HepG2 (cell line): ENCODE measurements at regions not wholly inside any gene's neighbourhood (a gene's known extent, or its start where the extent isn't known, plus 50 kb on each side); places are given as distances from the start of the nearest gene placed in this dataset.

ENCODE experiments used
- ATAC-seq: fragments of 200-7000 bp; cut with Tn5 transposase; 3 replicates; pipeline ENCODE4 v1.9.1; 2020; ENCODE audit warnings: mild to moderate bottlenecking, moderate library complexity
- BruUV-seq: library from RNA; stranded (reverse); fragments of 400-500 nt; replicated peaks from 2 replicates; lab custom pipeline; 2021; lab: Mats Ljungman, UMichigan
- CTCF ChIA-PET: fragments of 300-600 bp; formaldehyde crosslinking; extraction: SDS; loops from one replicate; lab custom pipeline; 2021; ENCODE audit warnings: low total read pairs, inconsistent platforms, low intra/inter-chr PET ratio; lab: Yijun Ruan, JAX
- POLR2A ChIA-PET: fragments of 350-600 bp; sonication (Branson Sonifier 250); formaldehyde crosslinking; loops from one replicate; lab custom pipeline; 2020; ENCODE audit warnings: antibody characterized with exemption, inconsistent platforms; lab: Yijun Ruan, JAX
- DNase-seq: peaks from one replicate; pipeline ENCODE4 v3.0.0-alpha.2; 2015; ENCODE audit warnings: low spot score
- FAIRE-seq: peaks from 3 replicates; lab custom pipeline; 2011; peaks lifted over from hg19 to GRCh38; lab: Jason Lieb, UNC
- H2AFZ ChIP-seq: one replicate; pipeline ENCODE4 v1.6.1; 2011; ENCODE audit warnings: low read length, inconsistent platforms
- H3K27ac ChIP-seq: fragments of 300-600 bp; 3 replicates; pipeline ENCODE4 v1.8.0; 2011; ENCODE audit warnings: mixed run types, mild to moderate bottlenecking, mixed read lengths, low read length, inconsistent platforms; ENCODE audit not compliant: insufficient read depth; ENCODE audit errors: extremely low read length
- H3K27me3 ChIP-seq, 2 experiments: fragments of 200-600 bp in 1 of 2; 2 replicates in 1 of 2; 3 replicates in 1 of 2; pipeline versions ENCODE4 v1.6.0 to v1.8.0; 2011; ENCODE audit warnings: low read length in 2 of 2, mild to moderate bottlenecking in 2 of 2, moderate library complexity in 2 of 2, inconsistent platforms in 1 of 2; ENCODE audit not compliant: insufficient read depth in 2 of 2, control insufficient read depth in 1 of 2
- H3K36me3 ChIP-seq, 2 experiments: fragments of 200-600 bp in 1 of 2; replicated peaks in 1 of 2; 2 replicates in 1 of 2; 3 replicates in 1 of 2; pipeline versions ENCODE4 v1.5.1 to v1.8.0; 2011; ENCODE audit warnings: low read length in 2 of 2, inconsistent platforms in 1 of 2; ENCODE audit not compliant: insufficient read depth in 2 of 2, control insufficient read depth in 1 of 2
- H3K4me1 ChIP-seq: 2 replicates; pipeline ENCODE4 v1.5.1; 2012; ENCODE audit warnings: low read length, inconsistent platforms; ENCODE audit not compliant: insufficient read depth
- H3K4me2 ChIP-seq: 2 replicates; pipeline ENCODE4 v1.6.0; 2011; ENCODE audit warnings: low read depth, low read length, inconsistent platforms
- H3K4me3 ChIP-seq, 3 experiments: fragments of 200-600 bp in 1 of 3; sonication (generic), shearing (Covaris generic) in 1 of 3; replicated peaks in 1 of 3; 2 replicates each; pipeline ENCODE4 v1.5.1; 2011 to 2016; ENCODE audit warnings: low read length in 3 of 3, inconsistent platforms in 2 of 3, low read depth in 2 of 3, mild to moderate bottlenecking in 2 of 3, control low read depth in 1 of 3, mixed read lengths in 1 of 3; ENCODE audit not compliant: insufficient read depth in 1 of 3
- H3K79me2 ChIP-seq: one replicate; pipeline ENCODE4 v1.6.1; 2011; ENCODE audit warnings: low read length, inconsistent platforms; ENCODE audit not compliant: insufficient read depth
- H3K9ac ChIP-seq: 2 replicates; pipeline ENCODE4 v1.6.0; 2011; ENCODE audit warnings: mild to moderate bottlenecking, low read depth, low read length, inconsistent platforms; ENCODE audit not compliant: insufficient read depth
- H3K9me3 ChIP-seq: 2 replicates; pipeline ENCODE4 v1.5.1; 2012; ENCODE audit warnings: mild to moderate bottlenecking, low read length
- H4K20me1 ChIP-seq: 2 replicates; pipeline ENCODE4 v1.6.0; 2011; ENCODE audit warnings: inconsistent platforms, mild to moderate bottlenecking, low read length, moderate library complexity; ENCODE audit not compliant: insufficient read depth
- EZH2 ChIP-seq: conservative IDR thresholded peaks from 2 replicates; pipeline ENCODE4 v1.6.1; 2012; ENCODE audit warnings: mild to moderate bottlenecking, low read depth, low read length, moderate library complexity
- HBP1 ChIP-seq: IDR thresholded peaks from 2 replicates; pipeline ENCODE4 v1.6.1; 2016; ENCODE audit warnings: low read depth, control low read depth
- IKZF5 ChIP-seq: IDR thresholded peaks from 2 replicates; pipeline ENCODE4 v1.6.1; 2018; ENCODE audit warnings: missing genetic modification reagents, mild to moderate bottlenecking, missing compliant biosample characterization
- KLF12 ChIP-seq: sonication (generic); formaldehyde crosslinking; IDR thresholded peaks from 2 replicates; pipeline ENCODE4 v1.4.0; 2020; ENCODE audit warnings: missing genetic modification reagents, borderline replicate concordance
- MED1 ChIP-seq: sonication (generic); formaldehyde crosslinking; IDR thresholded peaks from 2 replicates; pipeline ENCODE4 v1.4.0; 2020; ENCODE audit warnings: missing genetic modification reagents
- MXI1 ChIP-seq: IDR thresholded peaks from 3 replicates; pipeline ENCODE4 v1.6.1; 2012; ENCODE audit warnings: low read depth, low read length, inconsistent platforms, borderline replicate concordance
- PHB2 ChIP-seq: fragments of 450-650 bp; IDR thresholded peaks from 2 replicates; pipeline ENCODE4 v1.6.1; 2018; ENCODE audit not compliant: partially characterized antibody
- RAD51 ChIP-seq: fragments of 450-650 bp; IDR thresholded peaks from 2 replicates; pipeline ENCODE4 v1.6.1; 2016; ENCODE audit warnings: borderline replicate concordance
- THYN1 ChIP-seq: sonication (generic); formaldehyde crosslinking; IDR thresholded peaks from 2 replicates; pipeline ENCODE4 v1.8.1; 2023; ENCODE audit warnings: low read depth, mild to moderate bottlenecking, moderate library complexity, missing genetic modification reagents, borderline replicate concordance
- YEATS2 ChIP-seq: sonication (generic); formaldehyde crosslinking; IDR thresholded peaks from 2 replicates; pipeline ENCODE4 v1.4.0; 2020; ENCODE audit warnings: missing genetic modification reagents, borderline replicate concordance
- ZNF17 ChIP-seq: sonication (generic); formaldehyde crosslinking; IDR thresholded peaks from 2 replicates; pipeline ENCODE4 v1.5.0; 2020; ENCODE audit warnings: mild to moderate bottlenecking, missing genetic modification reagents
- ZNF644 ChIP-seq: IDR thresholded peaks from 2 replicates; pipeline ENCODE4 v1.6.1; 2016; ENCODE audit warnings: low read depth
- WGBS: methylation state at CpG from one replicate; pipeline ENCODE4 v1.1.6; 2017; ENCODE audit warnings: low lambda C conversion rate; 5-methylcytosine and 5-hydroxymethylcytosine counted together
- in situ Hi-C: cut with HindIII; loops from 2 replicates; pipeline ENCODE4 v1.10.0; 2017; ENCODE audit warnings: low pct_unique_long_range_greater_than_20kb; ENCODE audit not compliant: extremely low pct_ligation_motif_present
- intact Hi-C: fragments of 100-400 bp; cut with micrococcal nuclease; formaldehyde crosslinking; loops from one replicate; pipeline ENCODE4 v1.10.0; 2022; ENCODE audit not compliant: unreplicated experiment
- TF ChIP-seq, protein P1 (sequence below), 2 experiments: sonication (generic) in 1 of 2; formaldehyde crosslinking in 1 of 2; IDR thresholded peaks; 2 replicates each; pipeline versions ENCODE4 v1.4.0 to v1.6.1; 2016 to 2020; ENCODE audit warnings: borderline replicate concordance in 1 of 2, low read depth in 1 of 2, mild to moderate bottlenecking in 1 of 2, missing genetic modification reagents in 1 of 2
- TF ChIP-seq, protein P2 (sequence below): sonication (generic); formaldehyde crosslinking; IDR thresholded peaks from 2 replicates; pipeline ENCODE4; 2020; ENCODE audit warnings: missing genetic modification reagents, mild to moderate bottlenecking, borderline replicate concordance
- TF ChIP-seq, protein P3 (sequence below): sonication (generic); formaldehyde crosslinking; IDR thresholded peaks from 2 replicates; pipeline ENCODE4 v1.4.0; 2020; ENCODE audit warnings: mild to moderate bottlenecking, missing genetic modification reagents

DNA sequence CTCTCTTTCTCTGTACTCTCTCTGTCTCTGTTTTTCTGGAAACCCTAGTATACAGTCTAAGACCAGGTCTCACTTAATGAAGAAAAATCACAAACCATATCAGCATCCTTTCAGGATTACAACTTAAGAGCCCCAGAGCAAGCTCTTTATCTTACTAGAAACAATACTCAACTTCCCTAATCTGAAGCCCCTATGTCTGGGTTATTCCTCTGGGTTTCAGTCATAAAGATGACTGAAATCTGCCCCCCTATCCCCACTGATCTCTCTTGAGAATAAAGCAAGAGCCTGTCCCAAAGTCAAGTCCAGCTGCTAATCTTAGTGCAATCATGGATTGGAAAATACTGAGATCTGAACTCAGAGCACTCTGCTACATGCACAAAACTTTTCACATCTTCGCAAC is 53.9 kb upstream of the PICALM start:
- no peaks in the 10 kb centered on the region for H3K79me2 ChIP-seq
- ChIA-PET CTCF (no interaction called here), POLR2A (no interaction called here)
- no peaks in the 10 kb centered on the region for H4K20me1 ChIP-seq
- H2AFZ ChIP-seq: no peak overlapping the region
- no peak overlapping the region for H3K4me2 ChIP-seq
- H3K27ac ChIP-seq: no peak overlapping the region
- FAIRE-seq (no peak), DNase-seq (no peak), ATAC-seq (no peak)
- no peaks in the 10 kb centered on the region for H3K9me3 ChIP-seq
- H3K4me1 ChIP-seq: peaks cover 49% of the 10 kb centered on the region
- in situ Hi-C loops: no loop called here
- no TSS peak for BruUV-seq
- no peaks in the 10 kb centered on the region for H3K27me3 ChIP-seq
- H3K4me3 ChIP-seq: no peak overlapping the region
- TF ChIP-seq, protein P1, sequence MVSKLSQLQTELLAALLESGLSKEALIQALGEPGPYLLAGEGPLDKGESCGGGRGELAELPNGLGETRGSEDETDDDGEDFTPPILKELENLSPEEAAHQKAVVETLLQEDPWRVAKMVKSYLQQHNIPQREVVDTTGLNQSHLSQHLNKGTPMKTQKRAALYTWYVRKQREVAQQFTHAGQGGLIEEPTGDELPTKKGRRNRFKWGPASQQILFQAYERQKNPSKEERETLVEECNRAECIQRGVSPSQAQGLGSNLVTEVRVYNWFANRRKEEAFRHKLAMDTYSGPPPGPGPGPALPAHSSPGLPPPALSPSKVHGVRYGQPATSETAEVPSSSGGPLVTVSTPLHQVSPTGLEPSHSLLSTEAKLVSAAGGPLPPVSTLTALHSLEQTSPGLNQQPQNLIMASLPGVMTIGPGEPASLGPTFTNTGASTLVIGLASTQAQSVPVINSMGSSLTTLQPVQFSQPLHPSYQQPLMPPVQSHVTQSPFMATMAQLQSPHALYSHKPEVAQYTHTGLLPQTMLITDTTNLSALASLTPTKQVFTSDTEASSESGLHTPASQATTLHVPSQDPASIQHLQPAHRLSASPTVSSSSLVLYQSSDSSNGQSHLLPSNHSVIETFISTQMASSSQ (IDR thresholded peaks at IDR 0.05; ENCODE audit: low read depth): no peak
- TF ChIP-seq, protein P1 (CRISPR knock-in tag; IDR thresholded peaks at IDR 0.05; ENCODE audit: borderline replicate concordance): no peak
- TF ChIP-seq YEATS2 (CRISPR knock-in tag) (no peak), ZNF644 (CRISPR knock-in tag) (no peak), KLF12 (CRISPR knock-in tag) (no peak), EZH2 (no peak), ZNF17 (CRISPR knock-in tag) (no peak), THYN1 (CRISPR knock-in tag) (no peak), IKZF5 (CRISPR knock-in tag) (no peak), RAD51 (no peak), HBP1 (CRISPR knock-in tag) (no peak), PHB2 (no peak), MED1 (CRISPR knock-in tag) (no peak), MXI1 (no peak)
- TF ChIP-seq, protein P2, sequence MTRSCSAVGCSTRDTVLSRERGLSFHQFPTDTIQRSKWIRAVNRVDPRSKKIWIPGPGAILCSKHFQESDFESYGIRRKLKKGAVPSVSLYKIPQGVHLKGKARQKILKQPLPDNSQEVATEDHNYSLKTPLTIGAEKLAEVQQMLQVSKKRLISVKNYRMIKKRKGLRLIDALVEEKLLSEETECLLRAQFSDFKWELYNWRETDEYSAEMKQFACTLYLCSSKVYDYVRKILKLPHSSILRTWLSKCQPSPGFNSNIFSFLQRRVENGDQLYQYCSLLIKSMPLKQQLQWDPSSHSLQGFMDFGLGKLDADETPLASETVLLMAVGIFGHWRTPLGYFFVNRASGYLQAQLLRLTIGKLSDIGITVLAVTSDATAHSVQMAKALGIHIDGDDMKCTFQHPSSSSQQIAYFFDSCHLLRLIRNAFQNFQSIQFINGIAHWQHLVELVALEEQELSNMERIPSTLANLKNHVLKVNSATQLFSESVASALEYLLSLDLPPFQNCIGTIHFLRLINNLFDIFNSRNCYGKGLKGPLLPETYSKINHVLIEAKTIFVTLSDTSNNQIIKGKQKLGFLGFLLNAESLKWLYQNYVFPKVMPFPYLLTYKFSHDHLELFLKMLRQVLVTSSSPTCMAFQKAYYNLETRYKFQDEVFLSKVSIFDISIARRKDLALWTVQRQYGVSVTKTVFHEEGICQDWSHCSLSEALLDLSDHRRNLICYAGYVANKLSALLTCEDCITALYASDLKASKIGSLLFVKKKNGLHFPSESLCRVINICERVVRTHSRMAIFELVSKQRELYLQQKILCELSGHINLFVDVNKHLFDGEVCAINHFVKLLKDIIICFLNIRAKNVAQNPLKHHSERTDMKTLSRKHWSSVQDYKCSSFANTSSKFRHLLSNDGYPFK (CRISPR knock-in tag): no peak
- TF ChIP-seq, protein P3, sequence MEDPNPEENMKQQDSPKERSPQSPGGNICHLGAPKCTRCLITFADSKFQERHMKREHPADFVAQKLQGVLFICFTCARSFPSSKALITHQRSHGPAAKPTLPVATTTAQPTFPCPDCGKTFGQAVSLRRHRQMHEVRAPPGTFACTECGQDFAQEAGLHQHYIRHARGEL (CRISPR knock-in tag): no peak
- 100% methylated on average over 1 of the region's 1 CpG for WGBS
- intact Hi-C loops: no loop called here
- no peaks in the 10 kb centered on the region for H3K36me3 ChIP-seq
- H3K9ac ChIP-seq: no peak overlapping the region
